Loucy (cell line): ENCODE measurements at regions not wholly inside any gene's neighbourhood (a gene's known extent, or its start where the extent isn't known, plus 50 kb on each side); places are given as distances from the start of the nearest gene placed in this dataset.

Source experiments
- H2AFZ ChIP-seq: fragments of 200-600 bp; sonication (generic); 2 replicates; pipeline ENCODE4 v1.6.0; 2016; ENCODE audit warnings: antibody characterized with exemption, mild to moderate bottlenecking, low read length, moderate library complexity
- H3F3A ChIP-seq: fragments of 200-600 bp; 2 replicates; pipeline ENCODE4 v1.6.0; 2016; ENCODE audit warnings: antibody characterized with exemption, low read depth, mild to moderate bottlenecking
- H3K27me3 ChIP-seq: fragments of 200-600 bp; sonication (generic); 2 replicates; pipeline ENCODE4 v1.6.1; 2014; ENCODE audit warnings: low read length, mild to moderate bottlenecking; ENCODE audit not compliant: insufficient read depth, poor library complexity, severe bottlenecking
- H3K36me3 ChIP-seq: fragments of 200-600 bp; sonication (generic); 2 replicates; pipeline ENCODE4 v1.6.1; 2016; ENCODE audit warnings: low read length; ENCODE audit not compliant: insufficient read depth
- H3K4me1 ChIP-seq: fragments of 200-600 bp; sonication (generic); 2 replicates; pipeline ENCODE4 v1.5.1; 2014; ENCODE audit warnings: low read length, mild to moderate bottlenecking; ENCODE audit not compliant: insufficient read depth, poor library complexity, severe bottlenecking
- H3K4me2 ChIP-seq: fragments of 200-600 bp; sonication (generic); 2 replicates; pipeline ENCODE4 v1.6.0; 2014; ENCODE audit warnings: antibody characterized with exemption, low read length, low read depth, mild to moderate bottlenecking; ENCODE audit not compliant: poor library complexity, severe bottlenecking
- H3K4me3 ChIP-seq: fragments of 200-600 bp; sonication (generic); 2 replicates; pipeline ENCODE4 v1.5.1; 2014; ENCODE audit warnings: low read length, mild to moderate bottlenecking, mixed read lengths; ENCODE audit not compliant: poor library complexity, severe bottlenecking
- H3K79me2 ChIP-seq: fragments of 200-600 bp; sonication (generic); 2 replicates; pipeline ENCODE4 v1.6.1; 2014; ENCODE audit warnings: low read length; ENCODE audit not compliant: insufficient read depth
- H3K9ac ChIP-seq: fragments of 200-600 bp; sonication (generic); 2 replicates; pipeline ENCODE4 v1.6.0; 2014; ENCODE audit warnings: mild to moderate bottlenecking, low read depth, low read length, moderate library complexity; ENCODE audit not compliant: poor library complexity, severe bottlenecking
- H3K9me2 ChIP-seq: fragments of 200-600 bp; sonication (generic); replicated peaks from 2 replicates; pipeline ENCODE4 v1.6.1; 2016; ENCODE audit warnings: low read depth, low read length, mixed read lengths
- H3K9me3 ChIP-seq: fragments of 200-600 bp; sonication (generic); 2 replicates; pipeline ENCODE4 v1.6.1; 2014; ENCODE audit warnings: mild to moderate bottlenecking, antibody characterized with exemption, low read length, low read depth; ENCODE audit not compliant: insufficient read depth
- H4K20me1 ChIP-seq: fragments of 200-600 bp; sonication (generic); 2 replicates; pipeline ENCODE4 v1.6.0; 2014; ENCODE audit warnings: antibody characterized with exemption, low read length, mild to moderate bottlenecking; ENCODE audit not compliant: insufficient read depth, poor library complexity, severe bottlenecking
- EZH2phosphoT487 ChIP-seq: fragments of 200-600 bp; IDR thresholded peaks from 2 replicates; pipeline ENCODE4 v1.6.1; 2018; ENCODE audit warnings: antibody characterized with exemption, mild to moderate bottlenecking, moderate library complexity, borderline replicate concordance
- TF ChIP-seq, protein P1 (sequence below): fragments of 200-600 bp; sonication (generic); conservative IDR thresholded peaks from 2 replicates; pipeline ENCODE4 v1.5.1; 2014; ENCODE audit warnings: mild to moderate bottlenecking, antibody characterized with exemption, low read length

DNA sequence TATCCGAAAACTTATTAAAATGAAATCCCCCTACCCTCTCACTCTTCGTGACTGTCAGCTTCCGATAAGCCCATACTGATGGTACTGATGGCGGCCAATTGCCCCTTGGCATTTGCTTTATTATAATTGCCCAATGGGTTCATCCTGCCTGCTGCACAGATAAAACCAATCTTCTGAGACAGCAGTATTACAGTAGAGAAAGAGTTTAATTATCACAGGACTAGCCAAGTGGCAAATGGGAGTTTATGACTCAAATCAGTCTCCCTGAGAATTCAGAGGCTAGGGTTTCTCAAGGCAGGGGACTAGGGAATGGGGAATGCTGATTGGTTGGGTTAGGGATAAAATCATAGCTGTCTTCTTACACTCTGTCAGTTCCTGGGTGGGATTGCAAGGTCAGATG lies 259.5 kb downstream of the SOD2 start:
- Histone ChIP-seq H3K36me3 (no peaks in the 10 kb centered on the region), H3K9ac (no peak overlapping the region), H3K4me1 (no peaks in the 10 kb centered on the region), H3K27me3 (no peaks in the 10 kb centered on the region), H4K20me1 (no peaks in the 10 kb centered on the region), H3F3A (no peaks in the 10 kb centered on the region), H3K9me2 (no peaks in the 10 kb centered on the region), H2AFZ (no peak overlapping the region), H3K79me2 (no peaks in the 10 kb centered on the region), H3K4me3 (no peak overlapping the region), H3K9me3 (peaks cover 5% of the 10 kb centered on the region; the same call in 1 of the 2 replicates), H3K4me2 (no peak overlapping the region)
- TF ChIP-seq, protein P1, sequence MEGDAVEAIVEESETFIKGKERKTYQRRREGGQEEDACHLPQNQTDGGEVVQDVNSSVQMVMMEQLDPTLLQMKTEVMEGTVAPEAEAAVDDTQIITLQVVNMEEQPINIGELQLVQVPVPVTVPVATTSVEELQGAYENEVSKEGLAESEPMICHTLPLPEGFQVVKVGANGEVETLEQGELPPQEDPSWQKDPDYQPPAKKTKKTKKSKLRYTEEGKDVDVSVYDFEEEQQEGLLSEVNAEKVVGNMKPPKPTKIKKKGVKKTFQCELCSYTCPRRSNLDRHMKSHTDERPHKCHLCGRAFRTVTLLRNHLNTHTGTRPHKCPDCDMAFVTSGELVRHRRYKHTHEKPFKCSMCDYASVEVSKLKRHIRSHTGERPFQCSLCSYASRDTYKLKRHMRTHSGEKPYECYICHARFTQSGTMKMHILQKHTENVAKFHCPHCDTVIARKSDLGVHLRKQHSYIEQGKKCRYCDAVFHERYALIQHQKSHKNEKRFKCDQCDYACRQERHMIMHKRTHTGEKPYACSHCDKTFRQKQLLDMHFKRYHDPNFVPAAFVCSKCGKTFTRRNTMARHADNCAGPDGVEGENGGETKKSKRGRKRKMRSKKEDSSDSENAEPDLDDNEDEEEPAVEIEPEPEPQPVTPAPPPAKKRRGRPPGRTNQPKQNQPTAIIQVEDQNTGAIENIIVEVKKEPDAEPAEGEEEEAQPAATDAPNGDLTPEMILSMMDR, result no peak
- TF ChIP-seq EZH2phosphoT487, result no peak

DNA sequence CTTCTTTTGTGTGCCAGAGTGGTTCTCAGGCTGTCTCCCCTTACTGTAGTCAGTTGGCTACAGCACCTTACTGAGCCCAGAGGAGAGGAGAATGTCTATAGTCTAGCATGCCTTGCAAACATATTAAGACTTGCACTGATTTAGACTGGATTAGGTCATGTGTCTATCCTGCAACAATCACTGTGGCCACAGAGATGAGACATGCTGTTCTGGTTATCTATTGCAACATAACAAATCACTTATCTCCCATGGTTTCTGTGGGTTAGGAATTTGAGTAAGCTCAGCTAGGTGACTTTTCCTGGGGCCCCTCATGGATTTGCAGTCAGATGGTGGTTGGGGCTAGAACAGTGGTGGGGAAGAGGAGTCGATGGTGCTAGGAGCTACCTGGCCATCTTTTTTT lies 261.3 kb downstream of the SOD2 start:
- Histone ChIP-seq H3K9ac (no peak overlapping the region), H3K79me2 (no peaks in the 10 kb centered on the region), H3K4me3 (no peak overlapping the region), H3F3A (no peaks in the 10 kb centered on the region), H3K9me3 (peaks cover 5% of the 10 kb centered on the region; the same call in 1 of the 2 replicates), H4K20me1 (no peaks in the 10 kb centered on the region), H2AFZ (no peak overlapping the region), H3K4me2 (no peak overlapping the region), H3K27me3 (no peaks in the 10 kb centered on the region), H3K4me1 (no peaks in the 10 kb centered on the region), H3K36me3 (no peaks in the 10 kb centered on the region), H3K9me2 (no peaks in the 10 kb centered on the region)
- no peak for TF ChIP-seq EZH2phosphoT487
- TF ChIP-seq, protein P1, result no peak

DNA sequence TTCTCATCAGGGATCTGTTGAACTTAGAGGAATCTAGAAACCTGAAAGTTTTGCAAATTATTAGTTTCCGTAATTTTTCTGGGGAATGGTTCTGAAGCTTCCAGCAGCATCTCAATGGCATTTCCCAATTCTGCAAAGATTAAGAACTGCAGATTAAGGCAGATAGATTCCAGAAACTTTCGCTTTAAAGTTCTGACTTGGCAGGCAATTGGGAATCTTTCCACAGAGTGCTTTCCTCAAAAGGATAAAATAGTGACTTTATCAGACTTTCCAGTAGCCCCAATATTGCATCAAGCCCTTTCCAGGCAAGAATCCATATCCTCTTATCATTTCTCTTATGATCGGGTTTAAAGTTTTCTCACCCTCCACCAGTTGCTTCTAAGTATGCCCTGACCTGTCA lies 261.1 kb downstream of the FNDC1 start:
- no peak overlapping the region for H3K4me2 ChIP-seq
- no peaks in the 10 kb centered on the region for H3K4me1 ChIP-seq
- TF ChIP-seq EZH2phosphoT487, result no peak
- TF ChIP-seq, protein P1, result no peak
- no peaks in the 10 kb centered on the region for H3K79me2 ChIP-seq
- H3K9me2 ChIP-seq, result no peaks in the 10 kb centered on the region
- H3K9ac ChIP-seq, result no peak overlapping the region
- H3K9me3 ChIP-seq, result peaks cover 8% of the 10 kb centered on the region; the same call in 1 of the 2 replicates
- no peak overlapping the region for H2AFZ ChIP-seq
- H3K4me3 ChIP-seq, result no peak overlapping the region
- H3K36me3 ChIP-seq, result no peaks in the 10 kb centered on the region
- H3K27me3 ChIP-seq, result no peaks in the 10 kb centered on the region
- H3F3A ChIP-seq, result no peaks in the 10 kb centered on the region
- no peaks in the 10 kb centered on the region for H4K20me1 ChIP-seq
